ENCODE measurements at regions not wholly inside any gene's neighbourhood (a gene's known extent, or its start where the extent isn't known, plus 50 kb on each side); places are given as distances from the start of the nearest gene placed in this dataset.

GRCh38 chr2:7115906-7116305 lies 198.7 kb downstream of the RNF144A start:
- H3K36me3 ChIP-seq (ENCODE audit: control insufficient read depth, insufficient read depth, low read length): no peaks in the 10 kb centered on the region
- DNase-seq: no peak
- no peaks in the 10 kb centered on the region for H3K4me1 ChIP-seq (ENCODE audit: control insufficient read depth, insufficient read depth, low read length, poor library complexity, severe bottlenecking)
- H3K27ac ChIP-seq (ENCODE audit: insufficient read depth, low read length, poor library complexity, severe bottlenecking): no peak overlapping the region
- no peaks in the 10 kb centered on the region for H3K27me3 ChIP-seq (replicated peaks; ENCODE audit: control insufficient read depth, insufficient read depth, low read length, poor library complexity, severe bottlenecking)
- H3K4me3 ChIP-seq (ENCODE audit: insufficient read depth, low read depth, low read length, poor library complexity, severe bottlenecking): no peak overlapping the region
- no peaks in the 10 kb centered on the region for H3K9me3 ChIP-seq (ENCODE audit: control insufficient read depth, low read length)

GRCh38 chr2:7116511-7116910 lies 199.3 kb downstream of the RNF144A start:
- Histone ChIP-seq H3K4me1 (ENCODE audit: control insufficient read depth, insufficient read depth, low read length, poor library complexity, severe bottlenecking) (no peaks in the 10 kb centered on the region), H3K27me3 (replicated peaks; ENCODE audit: control insufficient read depth, insufficient read depth, low read length, poor library complexity, severe bottlenecking) (no peaks in the 10 kb centered on the region), H3K27ac (ENCODE audit: insufficient read depth, low read length, poor library complexity, severe bottlenecking) (no peak overlapping the region), H3K9me3 (ENCODE audit: control insufficient read depth, low read length) (no peaks in the 10 kb centered on the region), H3K4me3 (ENCODE audit: insufficient read depth, low read depth, low read length, poor library complexity, severe bottlenecking) (no peak overlapping the region), H3K36me3 (ENCODE audit: control insufficient read depth, insufficient read depth, low read length) (no peaks in the 10 kb centered on the region)
- DNase-seq: no peak

GRCh38 chr2:7117076-7117475 lies 199.9 kb downstream of the RNF144A start:
- H3K27ac ChIP-seq (ENCODE audit: insufficient read depth, low read length, poor library complexity, severe bottlenecking): no peak overlapping the region
- no peaks in the 10 kb centered on the region for H3K4me1 ChIP-seq (ENCODE audit: control insufficient read depth, insufficient read depth, low read length, poor library complexity, severe bottlenecking)
- H3K36me3 ChIP-seq (ENCODE audit: control insufficient read depth, insufficient read depth, low read length): no peaks in the 10 kb centered on the region
- DNase-seq: no peak
- no peaks in the 10 kb centered on the region for H3K27me3 ChIP-seq (replicated peaks; ENCODE audit: control insufficient read depth, insufficient read depth, low read length, poor library complexity, severe bottlenecking)
- no peak overlapping the region for H3K4me3 ChIP-seq (ENCODE audit: insufficient read depth, low read depth, low read length, poor library complexity, severe bottlenecking)
- H3K9me3 ChIP-seq (ENCODE audit: control insufficient read depth, low read length): no peaks in the 10 kb centered on the region

- no peak for DNase-seq
- Histone ChIP-seq H3K4me1 (ENCODE audit: control insufficient read depth, insufficient read depth, low read length, poor library complexity, severe bottlenecking) (no peaks in the 10 kb centered on the region), H3K9me3 (ENCODE audit: control insufficient read depth, low read length) (no peaks in the 10 kb centered on the region), H3K27me3 (replicated peaks; ENCODE audit: control insufficient read depth, insufficient read depth, low read length, poor library complexity, severe bottlenecking) (no peaks in the 10 kb centered on the region), H3K36me3 (ENCODE audit: control insufficient read depth, insufficient read depth, low read length) (no peaks in the 10 kb centered on the region), H3K27ac (ENCODE audit: insufficient read depth, low read length, poor library complexity, severe bottlenecking) (no peak overlapping the region), H3K4me3 (ENCODE audit: insufficient read depth, low read depth, low read length, poor library complexity, severe bottlenecking) (no peak overlapping the region)
Measured at GRCh38 chr2:7118606-7119131, 201.5 kb downstream of the RNF144A start.

- Histone ChIP-seq H3K27ac (ENCODE audit: insufficient read depth, low read length, poor library complexity, severe bottlenecking) (no peak overlapping the region), H3K9me3 (ENCODE audit: control insufficient read depth, low read length) (no peaks in the 10 kb centered on the region), H3K4me3 (ENCODE audit: insufficient read depth, low read depth, low read length, poor library complexity, severe bottlenecking) (no peak overlapping the region), H3K27me3 (replicated peaks; ENCODE audit: control insufficient read depth, insufficient read depth, low read length, poor library complexity, severe bottlenecking) (no peaks in the 10 kb centered on the region), H3K36me3 (ENCODE audit: control insufficient read depth, insufficient read depth, low read length) (no peaks in the 10 kb centered on the region), H3K4me1 (ENCODE audit: control insufficient read depth, insufficient read depth, low read length, poor library complexity, severe bottlenecking) (no peaks in the 10 kb centered on the region)
- no peak for DNase-seq
Measured at GRCh38 chr2:7119132-7119835, 202.1 kb downstream of the RNF144A start.

GRCh38 chr2:7121851-7122250 lies 204.6 kb downstream of the RNF144A start:
- no peaks in the 10 kb centered on the region for H3K4me1 ChIP-seq (ENCODE audit: control insufficient read depth, insufficient read depth, low read length, poor library complexity, severe bottlenecking)
- H3K27me3 ChIP-seq (replicated peaks; ENCODE audit: control insufficient read depth, insufficient read depth, low read length, poor library complexity, severe bottlenecking): no peaks in the 10 kb centered on the region
- no peaks in the 10 kb centered on the region for H3K36me3 ChIP-seq (ENCODE audit: control insufficient read depth, insufficient read depth, low read length)
- H3K27ac ChIP-seq (ENCODE audit: insufficient read depth, low read length, poor library complexity, severe bottlenecking): no peak overlapping the region
- no peak overlapping the region for H3K4me3 ChIP-seq (ENCODE audit: insufficient read depth, low read depth, low read length, poor library complexity, severe bottlenecking)
- H3K9me3 ChIP-seq (ENCODE audit: control insufficient read depth, low read length): no peaks in the 10 kb centered on the region
- DNase-seq: no peak

- DNase-seq: no peak
- no peak overlapping the region for H3K27ac ChIP-seq (ENCODE audit: insufficient read depth, low read length, poor library complexity, severe bottlenecking)
- H3K36me3 ChIP-seq (ENCODE audit: control insufficient read depth, insufficient read depth, low read length): no peaks in the 10 kb centered on the region
- no peaks in the 10 kb centered on the region for H3K9me3 ChIP-seq (ENCODE audit: control insufficient read depth, low read length)
- H3K4me3 ChIP-seq (ENCODE audit: insufficient read depth, low read depth, low read length, poor library complexity, severe bottlenecking): no peak overlapping the region
- H3K27me3 ChIP-seq (replicated peaks; ENCODE audit: control insufficient read depth, insufficient read depth, low read length, poor library complexity, severe bottlenecking): no peaks in the 10 kb centered on the region
- no peaks in the 10 kb centered on the region for H3K4me1 ChIP-seq (ENCODE audit: control insufficient read depth, insufficient read depth, low read length, poor library complexity, severe bottlenecking)
Measured at GRCh38 chr2:7127156-7127555, 209.9 kb downstream of the RNF144A start.

- DNase-seq: no peak
- Histone ChIP-seq H3K27me3 (replicated peaks; ENCODE audit: control insufficient read depth, insufficient read depth, low read length, poor library complexity, severe bottlenecking) (no peaks in the 10 kb centered on the region), H3K27ac (ENCODE audit: insufficient read depth, low read length, poor library complexity, severe bottlenecking) (no peak overlapping the region), H3K4me1 (ENCODE audit: control insufficient read depth, insufficient read depth, low read length, poor library complexity, severe bottlenecking) (no peaks in the 10 kb centered on the region), H3K4me3 (ENCODE audit: insufficient read depth, low read depth, low read length, poor library complexity, severe bottlenecking) (no peak overlapping the region), H3K36me3 (ENCODE audit: control insufficient read depth, insufficient read depth, low read length) (no peaks in the 10 kb centered on the region), H3K9me3 (ENCODE audit: control insufficient read depth, low read length) (no peaks in the 10 kb centered on the region)
Measured at GRCh38 chr2:7127687-7128086, 210.5 kb downstream of the RNF144A start.

GRCh38 chr2:7131261-7131660 lies 214.0 kb downstream of the RNF144A start:
- DNase-seq: no peak
- Histone ChIP-seq H3K27ac (ENCODE audit: insufficient read depth, low read length, poor library complexity, severe bottlenecking) (no peak overlapping the region), H3K36me3 (ENCODE audit: control insufficient read depth, insufficient read depth, low read length) (no peaks in the 10 kb centered on the region), H3K4me3 (ENCODE audit: insufficient read depth, low read depth, low read length, poor library complexity, severe bottlenecking) (no peak overlapping the region), H3K9me3 (ENCODE audit: control insufficient read depth, low read length) (no peaks in the 10 kb centered on the region), H3K27me3 (replicated peaks; ENCODE audit: control insufficient read depth, insufficient read depth, low read length, poor library complexity, severe bottlenecking) (no peaks in the 10 kb centered on the region), H3K4me1 (ENCODE audit: control insufficient read depth, insufficient read depth, low read length, poor library complexity, severe bottlenecking) (no peaks in the 10 kb centered on the region)

GRCh38 chr2:7132753-7133152 lies 215.5 kb downstream of the RNF144A start:
- no peaks in the 10 kb centered on the region for H3K36me3 ChIP-seq (ENCODE audit: control insufficient read depth, insufficient read depth, low read length)
- DNase-seq: no peak
- H3K27ac ChIP-seq (ENCODE audit: insufficient read depth, low read length, poor library complexity, severe bottlenecking): no peak overlapping the region
- H3K27me3 ChIP-seq (replicated peaks; ENCODE audit: control insufficient read depth, insufficient read depth, low read length, poor library complexity, severe bottlenecking): no peaks in the 10 kb centered on the region
- H3K4me3 ChIP-seq (ENCODE audit: insufficient read depth, low read depth, low read length, poor library complexity, severe bottlenecking): no peak overlapping the region
- H3K9me3 ChIP-seq (ENCODE audit: control insufficient read depth, low read length): no peaks in the 10 kb centered on the region
- H3K4me1 ChIP-seq (ENCODE audit: control insufficient read depth, insufficient read depth, low read length, poor library complexity, severe bottlenecking): no peaks in the 10 kb centered on the region

All from effector memory CD4-positive, alpha-beta T cell (primary cell).